Muscle layer of colon (tissue), 2 donors: ENCODE measurements at regions not wholly inside any gene's neighbourhood (a gene's known extent, or its start where the extent isn't known, plus 50 kb on each side); places are given as distances from the start of the nearest gene placed in this dataset.
"Not testable (repeated sequence)": the region's sequence is repeated elsewhere in the genome, so short reads cannot be mapped to it uniquely, and the experiment has no call there.

Experiments
- H3K27ac ChIP-seq: one replicate; pipeline ENCODE4 v1.7.0; 2013; ENCODE audit warnings: low read depth, mild to moderate bottlenecking, low read length, moderate library complexity
- H3K27me3 ChIP-seq, 2 donors: one replicate each; pipeline ENCODE4 v1.7.0; 2013; ENCODE audit warnings: low read length in 2 of 2, mild to moderate bottlenecking in 2 of 2; ENCODE audit not compliant: insufficient read depth in 2 of 2, control insufficient read depth in 1 of 2
- H3K36me3 ChIP-seq: one replicate; pipeline ENCODE4 v1.7.0; 2013; ENCODE audit warnings: mild to moderate bottlenecking, low read length; ENCODE audit not compliant: insufficient read depth
- H3K4me1 ChIP-seq: one replicate; pipeline ENCODE4 v1.7.0; 2013; ENCODE audit warnings: mild to moderate bottlenecking, low read length; ENCODE audit not compliant: insufficient read depth
- H3K4me3 ChIP-seq, 2 donors: one replicate each; pipeline ENCODE4 v1.7.0; 2013; ENCODE audit warnings: low read length in 2 of 2, low read depth in 1 of 2, mild to moderate bottlenecking in 1 of 2, moderate library complexity in 1 of 2
- H3K9ac ChIP-seq: one replicate; pipeline ENCODE4 v1.7.0; 2013; ENCODE audit warnings: low read length
- H3K9me3 ChIP-seq: one replicate; pipeline ENCODE4 v1.7.0; 2013; ENCODE audit warnings: mild to moderate bottlenecking, low read length
- donor health status: abdominal sarcoma.
- donor health status: Adenocarcinoma of cecum.

GRCh38 chr21:28419811-28420210 lies 572.9 kb downstream of the LTN1 start:
- no peaks in the 10 kb centered on the region for H3K9me3 ChIP-seq
- peaks cover 4% of the 10 kb centered on the region for H3K4me1 ChIP-seq
- no peak overlapping the region for H3K27ac ChIP-seq
- no peaks in the 10 kb centered on the region for H3K36me3 ChIP-seq
- H3K4me3 ChIP-seq = no peak overlapping the region
- H3K27me3 ChIP-seq = no peaks in the 10 kb centered on the region
- no peak overlapping the region for H3K9ac ChIP-seq

- no peaks in the 10 kb centered on the region for H3K36me3 ChIP-seq
- peaks cover 4% of the 10 kb centered on the region for H3K4me1 ChIP-seq
- no peak overlapping the region for H3K27ac ChIP-seq
- no peak overlapping the region for H3K4me3 ChIP-seq
- H3K27me3 ChIP-seq = no peaks in the 10 kb centered on the region
- no peaks in the 10 kb centered on the region for H3K9me3 ChIP-seq
- H3K9ac ChIP-seq = no peak overlapping the region
Measured at GRCh38 chr21:28418726-28419514, 573.8 kb downstream of the LTN1 start.

GRCh38 chr21:28410256-28410655 lies 582.4 kb downstream of the LTN1 start:
- no peak overlapping the region for H3K27ac ChIP-seq
- no peaks in the 10 kb centered on the region for H3K4me1 ChIP-seq
- no peaks in the 10 kb centered on the region for H3K36me3 ChIP-seq

GRCh38 chr21:28402616-28402989 lies 590.1 kb downstream of the LTN1 start:
- Histone ChIP-seq H3K4me3 (no peak overlapping the region), H3K9me3 (no peaks in the 10 kb centered on the region), H3K9ac (no peak overlapping the region), H3K27me3 (no peaks in the 10 kb centered on the region), H3K4me1 (no peaks in the 10 kb centered on the region), H3K27ac (no peak overlapping the region), H3K36me3 (no peaks in the 10 kb centered on the region)

More at GRCh38 chr21:28410256-28410655, 582.4 kb downstream of the LTN1 start:
- H3K27me3 ChIP-seq = no peaks in the 10 kb centered on the region
- H3K9ac ChIP-seq = no peak overlapping the region
- no peaks in the 10 kb centered on the region for H3K9me3 ChIP-seq
- H3K4me3 ChIP-seq = no peak overlapping the region

- no peaks in the 10 kb centered on the region for H3K9me3 ChIP-seq
- no peak overlapping the region for H3K9ac ChIP-seq
- no peaks in the 10 kb centered on the region for H3K36me3 ChIP-seq
- no peak overlapping the region for H3K4me3 ChIP-seq
- no peak overlapping the region for H3K27ac ChIP-seq
- H3K27me3 ChIP-seq = no peaks in the 10 kb centered on the region
- H3K4me1 ChIP-seq = no peaks in the 10 kb centered on the region
Measured at GRCh38 chr21:28397040-28397439, 595.6 kb downstream of the LTN1 start.

GRCh38 chr21:28396421-28396820 lies 596.3 kb downstream of the LTN1 start:
- Histone ChIP-seq H3K27ac (no peak overlapping the region), H3K27me3 (no peaks in the 10 kb centered on the region), H3K4me3 (no peak overlapping the region), H3K4me1 (no peaks in the 10 kb centered on the region), H3K9ac (no peak overlapping the region), H3K36me3 (no peaks in the 10 kb centered on the region), H3K9me3 (no peaks in the 10 kb centered on the region)

- no peaks in the 10 kb centered on the region for H3K27me3 ChIP-seq
- H3K4me3 ChIP-seq = no peak overlapping the region
- no peaks in the 10 kb centered on the region for H3K4me1 ChIP-seq
- no peaks in the 10 kb centered on the region for H3K36me3 ChIP-seq
- H3K9me3 ChIP-seq = no peaks in the 10 kb centered on the region
- no peak overlapping the region for H3K27ac ChIP-seq
- H3K9ac ChIP-seq = no peak overlapping the region
Measured at GRCh38 chr21:28393279-28393678, 599.4 kb downstream of the LTN1 start.

GRCh38 chr21:28391938-28392849 lies 600.5 kb downstream of the LTN1 start:
- Histone ChIP-seq H3K9ac (no peak overlapping the region), H3K36me3 (no peaks in the 10 kb centered on the region), H3K4me3 (no peak overlapping the region), H3K4me1 (no peaks in the 10 kb centered on the region), H3K9me3 (no peaks in the 10 kb centered on the region), H3K27me3 (no peaks in the 10 kb centered on the region), H3K27ac (no peak overlapping the region)

- no peaks in the 10 kb centered on the region for H3K36me3 ChIP-seq
- H3K27me3 ChIP-seq = no peaks in the 10 kb centered on the region
- H3K27ac ChIP-seq = no peak overlapping the region
- no peak overlapping the region for H3K4me3 ChIP-seq
- H3K9ac ChIP-seq = no peak overlapping the region
- no peaks in the 10 kb centered on the region for H3K9me3 ChIP-seq
- no peaks in the 10 kb centered on the region for H3K4me1 ChIP-seq
Measured at GRCh38 chr21:28387220-28387619, 605.5 kb downstream of the LTN1 start.

GRCh38 chr21:28385845-28386244 lies 606.8 kb downstream of the LTN1 start:
- Histone ChIP-seq H3K27ac (no peak overlapping the region), H3K9me3 (no peaks in the 10 kb centered on the region), H3K27me3 (no peaks in the 10 kb centered on the region), H3K36me3 (no peaks in the 10 kb centered on the region), H3K4me3 (no peak overlapping the region), H3K9ac (no peak overlapping the region), H3K4me1 (no peaks in the 10 kb centered on the region)

GRCh38 chr21:28381000-28381745 lies 611.5 kb downstream of the LTN1 start:
- not testable (repeated sequence) for H3K36me3 ChIP-seq, H3K9ac ChIP-seq, H3K4me3 ChIP-seq, H3K9me3 ChIP-seq, H3K4me1 ChIP-seq, H3K27ac ChIP-seq, H3K27me3 ChIP-seq
